T-helper 17 cell (primary cell): ENCODE measurements at regions not wholly inside any gene's neighbourhood (a gene's known extent, or its start where the extent isn't known, plus 50 kb on each side); places are given as distances from the start of the nearest gene placed in this dataset.

Experiments
- ATAC-seq: fragments of 150-1000 bp; cut with Tn5 transposase; 2 replicates; pipeline ENCODE4 v1.10.0; 2021; ENCODE audit warnings: mild to moderate bottlenecking, moderate library complexity
- DNase-seq, 3 donors: peaks; one replicate each; pipeline versions ENCODE4 v3.0.0 to v3.0.0-alpha.2; 2020 to 2021
- H3K9me3 ChIP-seq: one replicate; pipeline ENCODE4 v1.7.0; 2013; ENCODE audit warnings: low read length, mild to moderate bottlenecking; ENCODE audit not compliant: control insufficient read depth, poor library complexity, severe bottlenecking
- H3K27ac Mint-ChIP-seq: one replicate; pipeline ENCODE4 v1.8.0; 2022; ENCODE audit warnings: mild to moderate bottlenecking, moderate library complexity, mixed read lengths
- H3K27me3 Mint-ChIP-seq: one replicate; pipeline ENCODE4 v1.8.0; 2022; ENCODE audit warnings: mixed read lengths
- H3K36me3 Mint-ChIP-seq: one replicate; pipeline ENCODE4 v1.8.0; 2022; ENCODE audit warnings: low read depth, mixed read lengths
- H3K4me1 Mint-ChIP-seq: one replicate; pipeline ENCODE4 v1.8.0; 2022; ENCODE audit warnings: mild to moderate bottlenecking, mixed read lengths
- H3K4me3 Mint-ChIP-seq: one replicate; pipeline ENCODE4 v1.8.0; 2022; ENCODE audit warnings: mild to moderate bottlenecking, moderate library complexity, mixed read lengths

DNA sequence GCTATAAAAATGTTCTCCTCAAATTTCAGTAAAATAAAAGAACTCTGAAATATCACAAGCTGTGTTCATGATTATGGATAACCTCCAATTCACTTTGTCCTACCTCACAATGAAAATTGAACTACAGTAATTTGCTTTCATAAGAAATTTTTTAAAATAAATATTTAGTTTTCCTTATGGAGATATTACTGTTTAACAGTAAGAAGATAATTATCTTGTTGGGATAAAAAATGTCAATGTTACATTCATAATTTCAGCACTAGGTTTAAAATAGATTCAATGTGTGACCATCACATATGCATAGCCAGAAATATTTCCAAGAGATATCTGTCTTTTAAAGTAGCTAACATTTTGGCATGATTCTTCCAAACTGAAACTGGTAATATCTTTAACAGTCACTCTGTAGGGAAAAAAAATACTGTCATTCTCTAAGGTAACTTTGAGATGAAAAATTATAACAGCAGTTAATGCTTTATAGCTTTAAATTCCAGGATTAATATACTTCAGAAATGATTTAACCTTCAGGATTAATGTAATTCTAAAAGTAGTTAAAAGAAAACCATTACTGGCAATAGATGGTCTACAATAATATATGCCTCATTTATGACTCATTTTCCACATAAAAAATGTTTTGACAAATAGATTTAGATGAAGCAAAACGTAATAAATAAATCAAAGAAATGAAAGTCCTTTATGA, 91.3 kb downstream of the SPRY2 start:
- no peak overlapping the region for H3K4me3 Mint-ChIP-seq
- ATAC-seq (no peak), DNase-seq (no peak)
- no peaks in the 10 kb centered on the region for H3K36me3 Mint-ChIP-seq
- H3K27me3 Mint-ChIP-seq: no peaks in the 10 kb centered on the region
- no peaks in the 10 kb centered on the region for H3K9me3 ChIP-seq
- no peaks in the 10 kb centered on the region for H3K4me1 Mint-ChIP-seq
- H3K27ac Mint-ChIP-seq: no peak overlapping the region

DNA sequence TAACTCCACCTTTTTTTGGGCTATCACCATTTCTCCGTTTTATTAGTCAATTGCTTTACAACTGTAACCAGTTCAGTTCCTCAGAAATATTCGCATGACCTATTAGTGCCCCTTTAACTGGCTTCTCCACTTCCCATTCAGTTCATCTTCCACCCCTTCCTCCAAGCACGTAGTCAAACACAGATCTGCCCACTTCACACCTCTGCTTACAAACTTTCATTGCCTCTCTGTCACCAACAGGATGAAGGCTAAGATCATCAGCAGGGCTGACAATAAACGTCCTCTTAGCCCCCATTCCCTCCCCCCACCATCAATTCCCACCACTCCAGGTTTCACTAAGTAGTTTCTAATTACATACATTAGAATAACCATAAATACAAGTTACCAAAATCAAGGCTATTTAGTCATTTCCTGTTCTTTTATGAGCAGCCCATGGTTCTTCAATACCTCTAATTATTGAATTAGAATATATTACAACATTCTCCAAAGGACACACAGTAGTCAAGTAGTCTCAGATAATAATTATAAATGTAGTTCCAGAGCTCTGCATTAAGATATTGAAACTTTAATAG, 95.7 kb downstream of the SPRY2 start:
- no peaks in the 10 kb centered on the region for H3K9me3 ChIP-seq
- Mint-ChIP-seq H3K27me3 (no peaks in the 10 kb centered on the region), H3K36me3 (no peaks in the 10 kb centered on the region), H3K4me1 (no peaks in the 10 kb centered on the region), H3K27ac (no peak overlapping the region), H3K4me3 (no peak overlapping the region)
- no peak for ATAC-seq
- no peak for DNase-seq

DNA sequence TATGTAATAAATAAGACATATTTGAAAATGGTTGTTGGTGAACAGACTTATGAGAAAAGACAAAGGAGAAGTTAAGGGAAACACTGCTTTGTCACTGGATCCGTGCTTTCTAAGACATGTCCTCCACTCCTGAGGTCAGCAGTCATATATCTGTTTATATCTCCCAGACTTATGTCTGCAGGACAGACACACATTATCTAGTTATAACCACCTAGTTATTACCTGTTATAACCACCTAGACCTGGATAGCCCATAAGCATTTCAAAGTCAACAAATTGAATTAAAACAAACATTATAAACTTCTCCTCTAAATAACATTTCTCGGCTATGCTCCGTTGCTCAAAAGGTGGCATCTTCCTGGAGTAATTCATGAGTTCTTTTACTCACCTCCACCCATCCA, 96.4 kb downstream of the SPRY2 start:
- Mint-ChIP-seq H3K4me1 (no peaks in the 10 kb centered on the region), H3K36me3 (no peaks in the 10 kb centered on the region), H3K27me3 (no peaks in the 10 kb centered on the region), H3K27ac (no peak overlapping the region), H3K4me3 (no peak overlapping the region)
- no peaks in the 10 kb centered on the region for H3K9me3 ChIP-seq
- no peak for ATAC-seq
- DNase-seq: no peak

DNA sequence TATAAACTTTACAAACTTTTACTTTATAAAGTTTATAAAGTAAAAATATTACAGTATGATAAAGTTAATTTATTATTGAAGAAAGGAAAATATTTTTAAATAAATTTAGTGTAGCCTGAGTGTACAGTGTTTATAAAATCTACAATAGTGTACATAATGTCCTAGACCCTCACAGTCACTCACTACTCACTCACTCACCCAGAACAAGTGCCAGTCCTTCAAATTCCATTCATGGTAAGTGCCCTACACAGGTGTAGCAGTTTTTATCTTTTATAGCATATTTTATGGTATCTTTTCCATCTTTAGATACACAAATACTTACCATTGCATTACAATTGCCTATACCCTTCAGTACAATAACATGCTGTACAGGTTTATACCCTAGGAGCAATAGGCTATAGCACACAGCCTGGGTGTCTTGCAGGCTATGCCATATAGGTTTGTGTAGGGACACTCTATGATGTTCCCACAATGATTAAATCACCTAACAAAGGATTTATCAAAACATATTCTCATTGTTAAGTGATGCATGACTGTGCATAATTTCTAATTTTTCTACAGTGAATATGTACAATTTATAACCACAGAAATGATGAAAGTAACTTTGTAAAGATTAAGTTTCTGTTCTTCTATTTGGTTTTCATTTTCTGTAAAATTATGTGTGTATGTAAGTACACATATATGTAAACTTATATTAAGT, 98.0 kb downstream of the SPRY2 start:
- Mint-ChIP-seq H3K4me3 (no peak overlapping the region), H3K4me1 (no peaks in the 10 kb centered on the region), H3K27ac (no peak overlapping the region), H3K36me3 (no peaks in the 10 kb centered on the region), H3K27me3 (no peaks in the 10 kb centered on the region)
- ATAC-seq (no peak), DNase-seq (no peak)
- no peaks in the 10 kb centered on the region for H3K9me3 ChIP-seq

DNA sequence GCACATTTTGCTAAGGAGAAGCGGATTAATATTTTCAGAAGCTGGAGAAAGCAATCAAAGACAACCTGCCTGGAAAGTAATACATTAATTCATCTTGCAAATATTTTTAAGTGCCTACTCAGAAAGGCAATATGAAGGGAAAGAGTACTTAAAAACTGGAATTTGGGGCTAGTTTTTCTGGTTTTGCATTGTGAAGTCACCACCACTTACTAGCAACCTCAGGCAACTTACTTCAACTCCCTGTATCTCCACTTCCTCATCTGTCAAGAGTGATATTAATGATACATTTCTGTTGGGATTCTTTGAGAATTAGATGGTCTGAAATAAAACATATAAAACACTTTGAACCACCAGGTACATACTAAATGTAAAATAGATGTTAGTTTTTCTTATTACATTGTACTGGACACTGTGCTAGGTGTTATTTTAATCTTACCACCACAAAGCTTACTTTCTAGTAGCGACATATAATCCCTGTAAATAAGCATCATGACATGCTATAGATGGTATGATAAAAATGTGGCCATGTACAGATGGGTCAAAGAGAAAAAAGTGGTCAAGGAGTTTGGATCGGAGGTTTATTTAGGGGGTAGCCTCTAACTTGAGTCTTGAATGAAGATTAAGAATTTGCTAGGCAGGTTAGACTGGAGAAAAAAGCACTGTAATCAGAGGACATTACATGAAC, 101.2 kb downstream of the SPRY2 start:
- ATAC-seq (no peak), DNase-seq (no peak)
- H3K27me3 Mint-ChIP-seq: no peaks in the 10 kb centered on the region
- H3K4me1 Mint-ChIP-seq: no peaks in the 10 kb centered on the region
- H3K9me3 ChIP-seq: no peaks in the 10 kb centered on the region
- H3K36me3 Mint-ChIP-seq: no peaks in the 10 kb centered on the region
- H3K27ac Mint-ChIP-seq: no peak overlapping the region
- H3K4me3 Mint-ChIP-seq: no peak overlapping the region

DNA sequence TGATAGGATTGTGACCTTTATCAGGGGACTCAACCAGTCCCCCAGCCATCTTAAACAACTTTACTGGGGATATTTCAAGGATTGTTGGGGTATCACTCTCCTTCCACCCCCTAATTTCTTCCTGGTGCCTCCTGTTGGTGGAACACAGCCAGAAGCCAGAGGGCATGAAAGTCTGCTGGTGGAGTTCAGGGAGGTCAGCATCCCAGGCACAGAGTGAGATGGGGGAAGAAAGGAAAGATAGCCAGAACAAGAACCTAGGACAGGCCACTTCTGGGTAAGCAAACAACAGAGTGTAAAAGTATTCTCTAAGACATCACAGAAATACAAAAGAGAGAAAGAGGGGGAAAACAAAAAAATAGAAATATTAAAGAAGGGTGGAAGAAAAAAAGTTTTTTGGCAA, 101.8 kb downstream of the SPRY2 start:
- Mint-ChIP-seq H3K27ac (no peak overlapping the region), H3K36me3 (no peaks in the 10 kb centered on the region), H3K4me1 (no peaks in the 10 kb centered on the region), H3K27me3 (no peaks in the 10 kb centered on the region), H3K4me3 (no peak overlapping the region)
- H3K9me3 ChIP-seq: no peaks in the 10 kb centered on the region
- DNase-seq: no peak
- no peak for ATAC-seq

DNA sequence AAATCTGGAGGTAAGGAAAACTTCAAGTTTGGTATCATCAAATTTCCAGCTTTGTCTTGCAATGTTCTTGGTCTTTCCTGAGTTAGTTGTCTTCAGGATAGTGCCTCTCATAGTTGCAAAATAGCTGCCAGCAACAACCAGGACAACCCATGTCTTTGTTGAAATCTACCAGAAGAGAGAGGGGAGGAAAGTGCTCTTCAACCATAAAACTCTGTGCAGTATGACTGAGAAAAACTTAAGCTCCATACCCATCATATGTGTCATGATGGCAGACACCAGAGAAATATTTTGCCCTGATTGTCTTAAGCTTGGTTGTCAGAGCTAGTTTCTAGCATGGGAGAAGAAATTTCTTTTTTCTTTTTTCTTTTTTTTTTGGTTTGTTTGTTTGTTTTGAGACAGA, 103.3 kb downstream of the SPRY2 start:
- no peak overlapping the region for H3K4me3 Mint-ChIP-seq
- H3K36me3 Mint-ChIP-seq: no peaks in the 10 kb centered on the region
- no peak for ATAC-seq
- DNase-seq: no peak
- H3K4me1 Mint-ChIP-seq: no peaks in the 10 kb centered on the region
- no peak overlapping the region for H3K27ac Mint-ChIP-seq
- H3K27me3 Mint-ChIP-seq: no peaks in the 10 kb centered on the region
- H3K9me3 ChIP-seq: no peaks in the 10 kb centered on the region

DNA sequence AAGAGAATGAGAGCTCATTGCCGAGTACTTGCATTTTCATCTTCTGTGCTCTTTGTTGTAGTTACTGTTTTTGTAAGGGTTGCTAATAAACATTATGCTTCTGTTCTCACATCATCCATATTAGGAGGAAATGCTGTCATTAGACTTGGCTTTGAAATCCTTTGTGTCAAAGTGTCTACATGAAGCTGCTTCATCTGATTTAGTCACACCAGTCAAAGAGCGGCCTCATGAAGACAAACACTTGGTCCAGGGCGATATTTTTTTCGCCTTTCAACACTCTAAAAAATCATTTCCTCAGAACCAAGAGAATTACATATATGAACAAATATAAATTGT, 105.0 kb downstream of the SPRY2 start:
- Mint-ChIP-seq H3K4me3 (no peak overlapping the region), H3K4me1 (no peaks in the 10 kb centered on the region), H3K27me3 (no peaks in the 10 kb centered on the region), H3K27ac (no peak overlapping the region), H3K36me3 (no peaks in the 10 kb centered on the region)
- no peak for ATAC-seq
- no peak for DNase-seq
- H3K9me3 ChIP-seq: no peaks in the 10 kb centered on the region

DNA sequence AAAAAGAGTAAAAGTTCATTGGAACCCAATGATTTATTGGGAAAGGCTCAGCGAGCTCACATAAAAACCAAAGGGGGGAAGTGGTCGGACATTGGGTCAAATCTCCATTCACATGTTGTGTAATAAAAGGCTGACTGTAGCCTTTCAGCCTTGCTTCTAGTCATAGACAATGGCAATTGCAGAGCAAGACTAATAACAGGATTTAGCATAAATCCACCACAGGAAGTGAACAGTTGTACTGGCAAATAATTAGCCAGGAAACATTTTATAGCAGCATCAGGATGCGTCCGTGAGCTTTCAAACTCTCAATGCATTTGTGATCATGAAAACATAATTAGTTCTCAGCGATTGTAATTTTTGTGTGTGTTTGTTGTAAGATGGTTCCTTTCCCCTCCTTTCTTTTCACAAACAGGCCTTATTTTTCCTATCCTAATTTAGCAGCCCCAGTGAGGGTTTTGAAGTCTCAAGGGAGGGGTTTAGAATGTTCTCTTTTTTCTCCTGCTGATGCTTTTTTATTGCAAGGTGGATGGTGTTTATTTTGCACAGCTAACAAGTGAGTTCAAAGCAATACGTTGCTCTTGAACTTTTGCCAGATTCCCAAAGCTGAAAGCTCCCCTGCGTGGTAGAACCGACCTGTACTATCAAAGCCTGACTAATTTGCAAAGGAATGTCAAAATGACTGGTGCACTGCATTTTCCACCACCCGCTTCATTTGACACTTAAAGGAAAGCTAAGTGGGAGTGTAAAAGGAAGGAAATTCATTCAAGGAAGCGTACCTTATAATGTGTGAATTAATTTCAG, 105.6 kb downstream of the SPRY2 start:
- Mint-ChIP-seq H3K4me3 (no peak overlapping the region), H3K27me3 (no peaks in the 10 kb centered on the region), H3K4me1 (no peaks in the 10 kb centered on the region), H3K36me3 (no peaks in the 10 kb centered on the region), H3K27ac (no peak overlapping the region)
- no peak for DNase-seq
- H3K9me3 ChIP-seq: no peaks in the 10 kb centered on the region
- no peak for ATAC-seq

DNA sequence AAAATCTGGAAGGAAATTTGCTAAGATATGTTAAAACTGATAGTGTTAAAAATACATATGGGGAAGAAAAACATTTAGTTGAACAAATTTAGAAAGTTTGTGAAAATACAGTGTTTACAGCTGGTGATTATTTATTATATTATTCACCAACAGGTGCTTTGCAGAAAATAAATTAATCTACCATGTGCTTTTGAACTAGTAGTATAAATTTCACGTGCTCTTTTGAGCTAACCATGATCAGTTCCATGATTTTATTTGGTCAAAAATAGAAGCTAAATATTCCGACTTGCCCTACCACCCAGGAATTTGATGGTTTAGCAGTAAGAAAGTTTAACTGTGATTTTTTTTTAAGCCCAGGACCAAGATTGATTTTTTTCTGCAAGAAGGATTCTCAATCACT, 113.3 kb downstream of the SPRY2 start:
- DNase-seq (no peak), ATAC-seq (no peak)
- H3K9me3 ChIP-seq: no peaks in the 10 kb centered on the region
- Mint-ChIP-seq H3K36me3 (no peaks in the 10 kb centered on the region), H3K27me3 (no peaks in the 10 kb centered on the region), H3K4me3 (no peak overlapping the region), H3K27ac (no peak overlapping the region), H3K4me1 (no peaks in the 10 kb centered on the region)

DNA sequence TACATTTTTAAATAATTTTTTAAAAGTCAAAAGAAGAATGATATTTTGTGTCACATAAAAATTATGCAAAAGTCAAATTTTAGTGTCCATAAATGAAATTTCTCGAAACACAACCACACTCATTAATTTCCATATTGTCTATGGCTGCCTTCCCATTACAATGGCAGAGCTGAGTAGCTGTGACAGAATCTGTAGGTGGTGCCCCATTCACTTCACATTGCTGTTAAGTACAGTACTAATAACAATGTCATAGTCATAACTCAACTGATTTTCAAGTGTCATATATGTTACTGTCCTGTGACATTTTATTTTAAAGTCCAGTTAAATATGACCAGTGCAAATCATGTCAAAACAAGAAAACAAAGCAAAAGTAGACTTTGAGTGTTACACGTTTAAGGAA, 114.3 kb downstream of the SPRY2 start:
- Mint-ChIP-seq H3K4me1 (no peaks in the 10 kb centered on the region), H3K36me3 (no peaks in the 10 kb centered on the region), H3K27me3 (no peaks in the 10 kb centered on the region), H3K4me3 (no peak overlapping the region), H3K27ac (no peak overlapping the region)
- no peaks in the 10 kb centered on the region for H3K9me3 ChIP-seq
- DNase-seq (no peak), ATAC-seq (no peak)

DNA sequence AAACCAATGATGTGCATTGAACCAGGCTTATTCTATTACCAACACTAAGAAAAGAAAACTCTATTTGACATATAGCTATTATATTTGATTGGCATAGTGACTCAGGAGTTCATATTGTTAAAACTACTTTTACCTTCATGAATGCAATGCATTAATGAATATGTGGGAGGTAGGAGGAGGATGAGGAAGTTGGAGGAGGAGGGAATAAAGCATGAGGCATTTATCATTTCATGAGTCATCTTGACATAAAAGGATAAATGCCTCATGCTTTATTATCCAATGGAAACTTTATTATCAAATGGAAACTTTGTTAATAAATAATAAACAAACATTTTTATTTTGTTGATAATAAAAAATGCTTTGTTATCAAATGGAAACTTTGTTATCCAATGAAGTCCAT, 116.5 kb downstream of the SPRY2 start:
- no peak overlapping the region for H3K4me3 Mint-ChIP-seq
- ATAC-seq: no peak
- H3K27me3 Mint-ChIP-seq: no peaks in the 10 kb centered on the region
- H3K36me3 Mint-ChIP-seq: no peaks in the 10 kb centered on the region
- no peak overlapping the region for H3K27ac Mint-ChIP-seq
- H3K4me1 Mint-ChIP-seq: no peaks in the 10 kb centered on the region
- DNase-seq: no peak
- H3K9me3 ChIP-seq: no peaks in the 10 kb centered on the region
